Gastrocnemius medialis (tissue), 4 donors: ENCODE measurements at regions not wholly inside any gene's neighbourhood (a gene's known extent, or its start where the extent isn't known, plus 50 kb on each side); places are given as distances from the start of the nearest gene placed in this dataset.

Experiments used
- POLR2A ChIP-seq, 2 donors: fragments of 450-650 bp; IDR thresholded peaks; one replicate each; pipeline ENCODE4 v1.6.1; 2017; ENCODE audit warnings: antibody characterized with exemption in 2 of 2, mild to moderate bottlenecking in 2 of 2, moderate library complexity in 2 of 2
- TF ChIP-seq, protein P1 (sequence below), 5 experiments: fragments of 450-650 bp in 3 of 5; fragments of 200-600 bp in 2 of 5; sonication (generic) in 2 of 5; IDR thresholded peaks in 4 of 5; conservative IDR thresholded peaks in 1 of 5; 1 replicate in 4 of 5; 2 replicates in 1 of 5; pipeline ENCODE4 v1.5.1; 2016 to 2019; ENCODE audit warnings: antibody characterized with exemption in 5 of 5, mild to moderate bottlenecking in 3 of 5, moderate library complexity in 3 of 5

DNA sequence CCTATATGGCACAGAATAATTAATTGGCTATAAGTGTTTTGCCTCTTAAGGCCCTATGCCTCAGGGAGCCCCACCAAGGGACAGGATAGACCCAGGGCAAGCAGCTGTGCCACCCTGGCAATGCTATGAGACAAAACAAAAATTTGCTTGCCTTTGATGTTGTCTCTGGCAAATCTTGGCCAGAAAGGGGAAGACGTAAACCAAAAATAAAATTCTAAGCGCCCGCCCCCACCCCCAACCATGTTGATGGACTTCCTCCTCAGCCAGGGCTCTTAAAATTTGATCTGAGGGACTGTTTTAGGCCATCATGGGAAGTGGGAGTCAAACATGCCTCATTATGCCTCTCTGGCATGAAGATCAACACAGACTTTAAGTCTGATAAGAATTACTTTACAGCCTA is 130.5 kb upstream of the APOOL start:
- no peak for TF ChIP-seq POLR2A (IDR thresholded peaks at IDR 0.05)
- TF ChIP-seq, protein P1, sequence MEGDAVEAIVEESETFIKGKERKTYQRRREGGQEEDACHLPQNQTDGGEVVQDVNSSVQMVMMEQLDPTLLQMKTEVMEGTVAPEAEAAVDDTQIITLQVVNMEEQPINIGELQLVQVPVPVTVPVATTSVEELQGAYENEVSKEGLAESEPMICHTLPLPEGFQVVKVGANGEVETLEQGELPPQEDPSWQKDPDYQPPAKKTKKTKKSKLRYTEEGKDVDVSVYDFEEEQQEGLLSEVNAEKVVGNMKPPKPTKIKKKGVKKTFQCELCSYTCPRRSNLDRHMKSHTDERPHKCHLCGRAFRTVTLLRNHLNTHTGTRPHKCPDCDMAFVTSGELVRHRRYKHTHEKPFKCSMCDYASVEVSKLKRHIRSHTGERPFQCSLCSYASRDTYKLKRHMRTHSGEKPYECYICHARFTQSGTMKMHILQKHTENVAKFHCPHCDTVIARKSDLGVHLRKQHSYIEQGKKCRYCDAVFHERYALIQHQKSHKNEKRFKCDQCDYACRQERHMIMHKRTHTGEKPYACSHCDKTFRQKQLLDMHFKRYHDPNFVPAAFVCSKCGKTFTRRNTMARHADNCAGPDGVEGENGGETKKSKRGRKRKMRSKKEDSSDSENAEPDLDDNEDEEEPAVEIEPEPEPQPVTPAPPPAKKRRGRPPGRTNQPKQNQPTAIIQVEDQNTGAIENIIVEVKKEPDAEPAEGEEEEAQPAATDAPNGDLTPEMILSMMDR (IDR thresholded peaks at IDR 0.05 in 4 of 5, conservative IDR thresholded peaks at IDR 0.05 in 1 of 5): no peak
